ENCODE measurements at regions not wholly inside any gene's neighbourhood (a gene's known extent, or its start where the extent isn't known, plus 50 kb on each side); places are given as distances from the start of the nearest gene placed in this dataset.
"Not testable (repeated sequence)": the region's sequence is repeated elsewhere in the genome, so short reads cannot be mapped to it uniquely, and the experiment has no call there.

DNA sequence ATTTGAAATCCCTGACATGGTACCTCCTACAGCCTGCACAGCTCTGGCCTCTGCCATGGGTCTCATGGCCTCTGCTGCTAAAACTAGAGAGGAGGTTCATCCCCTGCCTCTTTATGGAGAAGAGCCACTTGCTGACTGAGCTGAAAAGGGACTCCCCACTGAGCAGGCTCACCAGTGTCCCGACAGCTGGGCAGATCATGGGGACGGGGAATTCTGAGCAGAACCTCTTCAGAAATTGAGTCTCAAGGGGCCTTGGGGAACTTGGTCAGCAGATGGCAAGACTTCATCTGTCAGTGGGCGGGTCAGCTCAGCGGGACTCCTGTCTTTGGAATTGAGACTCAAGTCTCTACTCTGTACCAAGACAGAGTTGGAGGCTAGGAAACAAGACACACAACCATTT is 95.7 kb downstream of the POTEC start:
- TF ChIP-seq, protein P1, sequence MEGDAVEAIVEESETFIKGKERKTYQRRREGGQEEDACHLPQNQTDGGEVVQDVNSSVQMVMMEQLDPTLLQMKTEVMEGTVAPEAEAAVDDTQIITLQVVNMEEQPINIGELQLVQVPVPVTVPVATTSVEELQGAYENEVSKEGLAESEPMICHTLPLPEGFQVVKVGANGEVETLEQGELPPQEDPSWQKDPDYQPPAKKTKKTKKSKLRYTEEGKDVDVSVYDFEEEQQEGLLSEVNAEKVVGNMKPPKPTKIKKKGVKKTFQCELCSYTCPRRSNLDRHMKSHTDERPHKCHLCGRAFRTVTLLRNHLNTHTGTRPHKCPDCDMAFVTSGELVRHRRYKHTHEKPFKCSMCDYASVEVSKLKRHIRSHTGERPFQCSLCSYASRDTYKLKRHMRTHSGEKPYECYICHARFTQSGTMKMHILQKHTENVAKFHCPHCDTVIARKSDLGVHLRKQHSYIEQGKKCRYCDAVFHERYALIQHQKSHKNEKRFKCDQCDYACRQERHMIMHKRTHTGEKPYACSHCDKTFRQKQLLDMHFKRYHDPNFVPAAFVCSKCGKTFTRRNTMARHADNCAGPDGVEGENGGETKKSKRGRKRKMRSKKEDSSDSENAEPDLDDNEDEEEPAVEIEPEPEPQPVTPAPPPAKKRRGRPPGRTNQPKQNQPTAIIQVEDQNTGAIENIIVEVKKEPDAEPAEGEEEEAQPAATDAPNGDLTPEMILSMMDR (IDR thresholded peaks at IDR 0.05) = not testable (repeated sequence)
- not testable (repeated sequence) for TF ChIP-seq POLR2AphosphoS5, POLR2A, EP300 (IDR thresholded peaks at IDR 0.05)
